OCI-LY7 (cell line): ENCODE measurements at regions not wholly inside any gene's neighbourhood (a gene's known extent, or its start where the extent isn't known, plus 50 kb on each side); places are given as distances from the start of the nearest gene placed in this dataset.

Experiments
- BruUV-seq: library from RNA; stranded (reverse); fragments of 400-500 nt; replicated peaks from 2 replicates; lab custom pipeline; 2021; lab: Mats Ljungman, UMichigan
- CTCF ChIA-PET: fragments of 300-600 bp; sonication (Branson Sonifier 250); formaldehyde crosslinking; loops from one replicate; lab custom pipeline; 2022; ENCODE audit warnings: antibody characterized with exemption; ENCODE audit not compliant: unreplicated experiment; lab: Charles Lee
- POLR2A ChIA-PET: fragments of 300-600 bp; sonication (Branson Sonifier 250); formaldehyde crosslinking; loops from one replicate; lab custom pipeline; 2022; ENCODE audit warnings: antibody characterized with exemption; lab: Charles Lee
- DNase-seq: peaks from one replicate; pipeline ENCODE4 v3.0.0-alpha.2; 2015; ENCODE audit warnings: low spot score
- H2AFZ ChIP-seq: fragments of 200-600 bp; sonication (generic), shearing (Covaris generic); 2 replicates; pipeline ENCODE4 v1.6.1; 2014; ENCODE audit warnings: mild to moderate bottlenecking, antibody characterized with exemption, low read length, moderate library complexity
- H3K27ac ChIP-seq: fragments of 200-600 bp; sonication (generic); 2 replicates; pipeline ENCODE4 v1.5.1; 2014; ENCODE audit warnings: mixed run types, low read depth, mild to moderate bottlenecking, moderate library complexity, low read length, inconsistent platforms; ENCODE audit not compliant: poor library complexity, severe bottlenecking
- H3K36me3 ChIP-seq: fragments of 200-600 bp; sonication (generic); 2 replicates; pipeline ENCODE4 v1.6.1; 2014; ENCODE audit warnings: mild to moderate bottlenecking, antibody characterized with exemption, low read length, moderate library complexity, mixed read lengths; ENCODE audit not compliant: insufficient read depth
- H3K4me1 ChIP-seq: fragments of 200-600 bp; sonication (generic); 2 replicates; pipeline ENCODE4 v1.5.1; 2014; ENCODE audit warnings: mild to moderate bottlenecking, low read length; ENCODE audit not compliant: insufficient read depth, poor library complexity, severe bottlenecking
- H3K4me2 ChIP-seq: fragments of 200-600 bp; sonication (generic); 2 replicates; pipeline ENCODE4 v1.6.1; 2014; ENCODE audit warnings: mild to moderate bottlenecking, low read length
- H3K4me3 ChIP-seq: fragments of 200-600 bp; sonication (generic); 2 replicates; pipeline ENCODE4 v1.5.1; 2014; ENCODE audit warnings: mild to moderate bottlenecking, low read depth, low read length; ENCODE audit not compliant: poor library complexity, severe bottlenecking
- H3K79me2 ChIP-seq: fragments of 200-600 bp; sonication (generic); 2 replicates; pipeline ENCODE4 v1.6.1; 2016; ENCODE audit warnings: low read depth, mild to moderate bottlenecking, low read length, moderate library complexity, mixed read lengths; ENCODE audit not compliant: insufficient read depth
- H3K9me2 ChIP-seq: fragments of 200-600 bp; sonication (generic); 2 replicates; pipeline ENCODE4 v1.6.1; 2016; ENCODE audit warnings: mild to moderate bottlenecking, low read length, mixed read lengths; ENCODE audit not compliant: insufficient read depth
- H3K9me3 ChIP-seq: fragments of 200-600 bp; sonication (generic); 2 replicates; pipeline ENCODE4 v1.6.1; 2014; ENCODE audit warnings: mild to moderate bottlenecking, mixed run types, low read length, mixed read lengths
- H4K20me1 ChIP-seq: fragments of 200-600 bp; sonication (generic); 2 replicates; pipeline ENCODE4 v1.6.1; 2014; ENCODE audit warnings: mild to moderate bottlenecking, antibody characterized with exemption, low read length, moderate library complexity, mixed read lengths; ENCODE audit not compliant: insufficient read depth
- CTCF ChIP-seq: fragments of 200-600 bp; sonication (generic); conservative IDR thresholded peaks from 2 replicates; pipeline ENCODE4 v1.5.1; 2014; ENCODE audit warnings: mild to moderate bottlenecking, antibody characterized with exemption, low read length, moderate library complexity, mixed read lengths
- EZH2phosphoT487 ChIP-seq: fragments of 200-600 bp; sonication (generic); IDR thresholded peaks from 2 replicates; pipeline ENCODE4 v1.6.1; 2018; ENCODE audit warnings: low read depth, borderline replicate concordance, mild to moderate bottlenecking, mixed run types, antibody characterized with exemption, low read length, moderate library complexity, mixed read lengths
- intact Hi-C: fragments of 100-400 bp; cut with micrococcal nuclease; formaldehyde crosslinking; loops from one replicate; pipeline ENCODE4 v1.10.0; 2022; ENCODE audit not compliant: unreplicated experiment

- POLR2A ChIA-PET: no interaction called here
- no peaks in the 10 kb centered on the region for H3K79me2 ChIP-seq
Observed at GRCh38 chr21:22890656-22891055, 1892.4 kb downstream of the NCAM2 start.

GRCh38 chr21:22892028-22892427 is 1893.8 kb downstream of the NCAM2 start:
- no peak overlapping the region for H2AFZ ChIP-seq
- no peaks in the 10 kb centered on the region for H3K9me2 ChIP-seq
- DNase-seq: no peak
- no peak overlapping the region for H3K27ac ChIP-seq
- CTCF ChIA-PET: no interaction called here
- peaks cover 15% of the 10 kb centered on the region; the same call in 1 of the 2 replicates for H3K9me3 ChIP-seq
- POLR2A ChIA-PET: interaction anchor here (0.6 kb wide), 3 partner anchors 11 to 306 kb away, joined by 3 to 6 read pairs (median 3); no protein-coding TSS in a partner anchor
- no peaks in the 10 kb centered on the region for H3K4me1 ChIP-seq
- intact Hi-C loops: no loop called here
- TF ChIP-seq CTCF (no peak), EZH2phosphoT487 (no peak)
- no peaks in the 10 kb centered on the region for H4K20me1 ChIP-seq
- H3K4me2 ChIP-seq: no peak overlapping the region
- no TSS peak for BruUV-seq
- H3K36me3 ChIP-seq: no peaks in the 10 kb centered on the region
- H3K4me3 ChIP-seq: no peak overlapping the region
- no peaks in the 10 kb centered on the region for H3K79me2 ChIP-seq

More at GRCh38 chr21:22890656-22891055, 1892.4 kb downstream of the NCAM2 start:
- Histone ChIP-seq H3K4me2 (no peak overlapping the region), H3K4me1 (no peaks in the 10 kb centered on the region), H3K36me3 (no peaks in the 10 kb centered on the region), H3K9me2 (no peaks in the 10 kb centered on the region), H3K27ac (no peak overlapping the region), H2AFZ (no peak overlapping the region), H4K20me1 (no peaks in the 10 kb centered on the region), H3K4me3 (no peak overlapping the region), H3K9me3 (peaks cover 12% of the 10 kb centered on the region; the same call in 1 of the 2 replicates)
- intact Hi-C loops: no loop called here
- no peak for DNase-seq
- no TSS peak for BruUV-seq
- TF ChIP-seq CTCF (no peak), EZH2phosphoT487 (no peak)
- CTCF ChIA-PET: no interaction called here

- H3K9me2 ChIP-seq: no peaks in the 10 kb centered on the region
- ChIA-PET POLR2A (interaction anchor here (0.6 to 0.7 kb wide), 2 partner anchors 23 to 307 kb away, joined by 3 read pairs; no protein-coding TSS in a partner anchor), CTCF (no interaction called here)
- H3K9me3 ChIP-seq: peaks cover 15% of the 10 kb centered on the region; the same call in 1 of the 2 replicates
- no peaks in the 10 kb centered on the region for H3K4me1 ChIP-seq
- no peaks in the 10 kb centered on the region for H4K20me1 ChIP-seq
- no peaks in the 10 kb centered on the region for H3K36me3 ChIP-seq
- no peaks in the 10 kb centered on the region for H3K79me2 ChIP-seq
- intact Hi-C loops: no loop called here
- no peak for DNase-seq
- H3K4me2 ChIP-seq: no peak overlapping the region
- no peak overlapping the region for H3K27ac ChIP-seq
- no peak overlapping the region for H2AFZ ChIP-seq
- TF ChIP-seq CTCF (no peak), EZH2phosphoT487 (no peak)
- no peak overlapping the region for H3K4me3 ChIP-seq
- BruUV-seq: no TSS peak
Observed at GRCh38 chr21:22892740-22893139, 1894.5 kb downstream of the NCAM2 start.
